ENCODE measurements at regions not wholly inside any gene's neighbourhood (a gene's known extent, or its start where the extent isn't known, plus 50 kb on each side); places are given as distances from the start of the nearest gene placed in this dataset.

GRCh38 chrX:69431420-69431819 lies 72.7 kb upstream of the NALF2 start:
- DNase-seq (ENCODE audit: low spot score) (no peak), ATAC-seq (ENCODE audit: low read depth) (no peak)
- Histone ChIP-seq H3K4me1 (ENCODE audit: insufficient read depth, poor library complexity, severe bottlenecking) (no peaks in the 10 kb centered on the region), H3K9me3 (ENCODE audit: severe bottlenecking) (no peaks in the 10 kb centered on the region), H3K27me3 (ENCODE audit: insufficient read depth, poor library complexity, severe bottlenecking) (no peaks in the 10 kb centered on the region), H3K36me3 (ENCODE audit: low read depth) (no peaks in the 10 kb centered on the region), H3K4me3 (ENCODE audit: severe bottlenecking) (no peak overlapping the region), H3K27ac (ENCODE audit: poor library complexity, severe bottlenecking) (no peak overlapping the region)
- no peak for TF ChIP-seq CTCF (IDR thresholded peaks at IDR 0.05; ENCODE audit: poor library complexity, severe bottlenecking)

GRCh38 chrX:69430785-69431184 lies 73.3 kb upstream of the NALF2 start:
- Histone ChIP-seq H3K36me3 (ENCODE audit: low read depth) (no peaks in the 10 kb centered on the region), H3K4me1 (ENCODE audit: insufficient read depth, poor library complexity, severe bottlenecking) (no peaks in the 10 kb centered on the region), H3K9me3 (ENCODE audit: severe bottlenecking) (no peaks in the 10 kb centered on the region), H3K27me3 (ENCODE audit: insufficient read depth, poor library complexity, severe bottlenecking) (no peaks in the 10 kb centered on the region), H3K4me3 (ENCODE audit: severe bottlenecking) (no peak overlapping the region), H3K27ac (ENCODE audit: poor library complexity, severe bottlenecking) (no peak overlapping the region)
- ATAC-seq (ENCODE audit: low read depth), result no peak
- DNase-seq (ENCODE audit: low spot score), result no peak
- no peak for TF ChIP-seq CTCF (IDR thresholded peaks at IDR 0.05; ENCODE audit: poor library complexity, severe bottlenecking)

- no peaks in the 10 kb centered on the region for H3K4me1 ChIP-seq (ENCODE audit: insufficient read depth, poor library complexity, severe bottlenecking)
- no peak for ATAC-seq (ENCODE audit: low read depth)
- TF ChIP-seq CTCF (IDR thresholded peaks at IDR 0.05; ENCODE audit: poor library complexity, severe bottlenecking), result no peak
- H3K27ac ChIP-seq (ENCODE audit: poor library complexity, severe bottlenecking), result no peak overlapping the region
- H3K4me3 ChIP-seq (ENCODE audit: severe bottlenecking), result no peak overlapping the region
- no peaks in the 10 kb centered on the region for H3K36me3 ChIP-seq (ENCODE audit: low read depth)
- H3K9me3 ChIP-seq (ENCODE audit: severe bottlenecking), result no peaks in the 10 kb centered on the region
- H3K27me3 ChIP-seq (ENCODE audit: insufficient read depth, poor library complexity, severe bottlenecking), result no peaks in the 10 kb centered on the region
- no peak for DNase-seq (ENCODE audit: low spot score)
Measured at GRCh38 chrX:69429339-69430015, 74.6 kb upstream of the NALF2 start.

- TF ChIP-seq CTCF (IDR thresholded peaks at IDR 0.05; ENCODE audit: poor library complexity, severe bottlenecking), result no peak
- Histone ChIP-seq H3K27me3 (ENCODE audit: insufficient read depth, poor library complexity, severe bottlenecking) (no peaks in the 10 kb centered on the region), H3K4me1 (ENCODE audit: insufficient read depth, poor library complexity, severe bottlenecking) (no peaks in the 10 kb centered on the region), H3K36me3 (ENCODE audit: low read depth) (no peaks in the 10 kb centered on the region), H3K4me3 (ENCODE audit: severe bottlenecking) (no peak overlapping the region), H3K9me3 (ENCODE audit: severe bottlenecking) (no peaks in the 10 kb centered on the region), H3K27ac (ENCODE audit: poor library complexity, severe bottlenecking) (no peak overlapping the region)
- no peak for ATAC-seq (ENCODE audit: low read depth)
- no peak for DNase-seq (ENCODE audit: low spot score)
Measured at GRCh38 chrX:69428216-69428615, 75.9 kb upstream of the NALF2 start.

- Histone ChIP-seq H3K36me3 (ENCODE audit: low read depth) (no peaks in the 10 kb centered on the region), H3K4me3 (ENCODE audit: severe bottlenecking) (no peak overlapping the region), H3K27me3 (ENCODE audit: insufficient read depth, poor library complexity, severe bottlenecking) (no peaks in the 10 kb centered on the region), H3K4me1 (ENCODE audit: insufficient read depth, poor library complexity, severe bottlenecking) (no peaks in the 10 kb centered on the region), H3K27ac (ENCODE audit: poor library complexity, severe bottlenecking) (no peak overlapping the region), H3K9me3 (ENCODE audit: severe bottlenecking) (no peaks in the 10 kb centered on the region)
- ATAC-seq (ENCODE audit: low read depth) (no peak), DNase-seq (ENCODE audit: low spot score) (no peak)
- no peak for TF ChIP-seq CTCF (IDR thresholded peaks at IDR 0.05; ENCODE audit: poor library complexity, severe bottlenecking)
Measured at GRCh38 chrX:69424910-69425309, 79.2 kb upstream of the NALF2 start.
